Neuronal stem cell (in vitro differentiated cells): ENCODE measurements at regions not wholly inside any gene's neighbourhood (a gene's known extent, or its start where the extent isn't known, plus 50 kb on each side); places are given as distances from the start of the nearest gene placed in this dataset.
"Not testable (repeated sequence)": the region's sequence is repeated elsewhere in the genome, so short reads cannot be mapped to it uniquely, and the experiment has no call there.

Source experiments
- DNase-seq: peaks from one replicate; pipeline ENCODE4 v3.0.0-alpha.2; 2013; ENCODE audit warnings: low spot score
- H2AFZ ChIP-seq: one replicate; pipeline ENCODE4 v1.6.1; 2013; ENCODE audit warnings: mild to moderate bottlenecking, low read length, inconsistent platforms
- H2AK5ac ChIP-seq: 2 replicates; pipeline ENCODE4 v1.6.1; 2013; ENCODE audit warnings: low read depth, mild to moderate bottlenecking, inconsistent platforms, low read length, moderate library complexity, mixed read lengths
- H2BK120ac ChIP-seq: 2 replicates; pipeline ENCODE4 v1.6.1; 2013; ENCODE audit warnings: low read depth, mild to moderate bottlenecking, inconsistent platforms, low read length, moderate library complexity, mixed read lengths
- H2BK12ac ChIP-seq: one replicate; pipeline ENCODE4 v1.6.1; 2013; ENCODE audit warnings: low read length, inconsistent platforms
- H2BK15ac ChIP-seq: 2 replicates; pipeline ENCODE4 v1.6.1; 2013; ENCODE audit warnings: mild to moderate bottlenecking, low read length, inconsistent platforms, mixed read lengths
- H2BK5ac ChIP-seq: one replicate; pipeline ENCODE4 v1.6.1; 2013; ENCODE audit warnings: inconsistent platforms, mild to moderate bottlenecking, low read length, moderate library complexity
- H3K14ac ChIP-seq: one replicate; pipeline ENCODE4 v1.6.1; 2013; ENCODE audit warnings: low read length, inconsistent platforms
- H3K18ac ChIP-seq: 2 replicates; pipeline ENCODE4 v1.6.1; 2013; ENCODE audit warnings: low read length, inconsistent platforms
- H3K23ac ChIP-seq: 2 replicates; pipeline ENCODE4 v1.6.1; 2013; ENCODE audit warnings: low read depth, mild to moderate bottlenecking, mixed read lengths, low read length, inconsistent platforms; ENCODE audit not compliant: poor library complexity
- H3K27ac ChIP-seq: replicated peaks from 3 replicates; pipeline ENCODE4 v1.5.1; 2013; ENCODE audit warnings: low read length, inconsistent platforms
- H3K27me3 ChIP-seq, 3 experiments: 2 replicates each; pipeline ENCODE4 v1.6.1; 2013; ENCODE audit warnings: low read length in 3 of 3, mild to moderate bottlenecking in 2 of 3, inconsistent platforms in 1 of 3, low read depth in 1 of 3, mixed read lengths in 1 of 3, moderate library complexity in 1 of 3; ENCODE audit not compliant: control insufficient read depth in 3 of 3, insufficient read depth in 3 of 3
- H3K36me3 ChIP-seq, 2 donors: replicated peaks in 1 of 2; 2 replicates each; pipeline ENCODE4 v1.6.1; 2013; ENCODE audit warnings: low read length in 2 of 2; ENCODE audit not compliant: control insufficient read depth in 2 of 2, insufficient read depth in 2 of 2
- H3K4ac ChIP-seq: 2 replicates; pipeline ENCODE4 v1.6.1; 2013; ENCODE audit warnings: inconsistent platforms, mild to moderate bottlenecking, low read length, moderate library complexity
- H3K4me1 ChIP-seq, 2 donors: 1 replicate in 1 of 2; 2 replicates in 1 of 2; pipeline ENCODE4 v1.6.1; 2013; ENCODE audit warnings: low read length in 2 of 2, low read depth in 1 of 2; ENCODE audit not compliant: control insufficient read depth in 2 of 2, insufficient read depth in 1 of 2
- H3K4me2 ChIP-seq: one replicate; pipeline ENCODE4 v1.6.1; 2013; ENCODE audit warnings: mild to moderate bottlenecking, low read length, inconsistent platforms; ENCODE audit not compliant: insufficient read depth, poor library complexity, severe bottlenecking
- H3K4me3 ChIP-seq, 2 donors: 2 replicates each; pipeline ENCODE4 v1.5.1; 2013; ENCODE audit warnings: low read length in 2 of 2, mild to moderate bottlenecking in 2 of 2, inconsistent platforms in 1 of 2, moderate library complexity in 1 of 2
- H3K79me1 ChIP-seq: one replicate; pipeline ENCODE4 v1.6.1; 2013; ENCODE audit warnings: low read depth, mild to moderate bottlenecking, inconsistent platforms, low read length, moderate library complexity
- H3K9ac ChIP-seq: one replicate; pipeline ENCODE4 v1.6.1; 2013; ENCODE audit warnings: mild to moderate bottlenecking, low read depth, low read length, inconsistent platforms; ENCODE audit not compliant: poor library complexity
- H3K9me3 ChIP-seq, 2 donors: replicated peaks in 1 of 2; 2 replicates each; pipeline versions ENCODE3 to v1.6.1; 2013; ENCODE audit warnings: low read length in 2 of 2, mild to moderate bottlenecking in 2 of 2, inconsistent platforms in 1 of 2, low read depth in 1 of 2, mixed read lengths in 1 of 2, moderate library complexity in 1 of 2; ENCODE audit not compliant: control insufficient read depth in 2 of 2, insufficient read depth in 1 of 2
- H4K8ac ChIP-seq: one replicate; pipeline ENCODE4 v1.6.1; 2013; ENCODE audit warnings: low read depth, mild to moderate bottlenecking, inconsistent platforms, low read length, moderate library complexity
- H4K91ac ChIP-seq: one replicate; pipeline ENCODE4 v1.6.1; 2013; ENCODE audit warnings: low read length, low read depth, mild to moderate bottlenecking, inconsistent platforms; ENCODE audit not compliant: poor library complexity
- WGBS, 2 donors: extraction: QIAGEN DNeasy Blood & Tissue Kit; methylation state at CpG; one replicate each; pipeline ENCODE4 v1.1.7; 2013; ENCODE audit warnings: missing lambda C conversion rate in 2 of 2, mixed read lengths in 1 of 2; ENCODE audit not compliant: insufficient read length in 2 of 2, insufficient replicate concordance in 1 of 2; ENCODE audit errors: extremely low coverage in 2 of 2; 5-methylcytosine and 5-hydroxymethylcytosine counted together

DNA sequence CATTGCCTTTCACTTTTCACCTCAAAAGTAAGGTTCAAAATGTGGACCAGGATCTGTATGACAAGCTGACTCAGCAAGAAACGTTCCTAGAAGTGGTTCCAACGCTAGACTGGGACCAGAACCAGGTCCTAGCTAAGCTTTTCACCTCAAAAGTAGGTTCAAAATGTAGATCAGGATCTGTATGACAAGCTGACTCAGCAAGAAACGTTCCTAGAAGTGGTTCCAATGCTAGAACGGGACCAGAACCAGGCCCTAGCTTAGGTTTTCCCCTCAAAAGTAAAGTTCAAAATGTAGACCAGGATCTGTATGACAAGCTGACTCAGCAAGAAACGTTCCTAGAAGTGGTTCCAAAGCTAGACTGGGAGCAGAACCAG lies 52.5 kb upstream of the TMEM97 start:
- WGBS, 2 donors = no CpG with 5 or more reads among the region's 5 CpGs
- peaks cover 2 to 19% of the 10 kb centered on the region in 2 donors for H3K9me3 ChIP-seq
- not testable (repeated sequence) for H3K36me3 ChIP-seq, H2BK120ac ChIP-seq, H3K4me1 ChIP-seq, H3K27me3 ChIP-seq, H2BK5ac ChIP-seq, H3K4ac ChIP-seq, H3K9ac ChIP-seq, H3K27ac ChIP-seq, H3K18ac ChIP-seq, H2AFZ ChIP-seq, H3K4me3 ChIP-seq, H3K4me2 ChIP-seq, H4K8ac ChIP-seq, H4K91ac ChIP-seq, DNase-seq, H3K79me1 ChIP-seq, H2BK12ac ChIP-seq, H3K23ac ChIP-seq, H3K14ac ChIP-seq, H2BK15ac ChIP-seq, H2AK5ac ChIP-seq

- H2AK5ac ChIP-seq, H2AFZ ChIP-seq, H3K14ac ChIP-seq, DNase-seq, H2BK120ac ChIP-seq, H3K4ac ChIP-seq, H4K8ac ChIP-seq, H3K4me3 ChIP-seq, H3K23ac ChIP-seq, H2BK5ac ChIP-seq, H3K27ac ChIP-seq, H2BK12ac ChIP-seq, H4K91ac ChIP-seq, H3K4me1 ChIP-seq, H3K36me3 ChIP-seq, H2BK15ac ChIP-seq, H3K4me2 ChIP-seq, H3K79me1 ChIP-seq, H3K9ac ChIP-seq, H3K18ac ChIP-seq, H3K27me3 ChIP-seq: not testable (repeated sequence)
- H3K9me3 ChIP-seq = peaks cover 2 to 15% of the 10 kb centered on the region in 2 donors
- no CpG with 5 or more reads among the region's 31 CpGs for WGBS, 2 donors
These were observed 51.9 kb upstream of the TMEM97 start for GRCh38 chr17:28266926-28267719.

GRCh38 chr17:28267720-28268609 lies 51.0 kb upstream of the TMEM97 start:
- H3K36me3 ChIP-seq = no peaks in the 10 kb centered on the region
- H3K18ac ChIP-seq = no peak overlapping the region
- no peak overlapping the region for H2AK5ac ChIP-seq
- no peak overlapping the region for H4K91ac ChIP-seq
- no peak overlapping the region for H4K8ac ChIP-seq
- DNase-seq = no peak
- H3K9me3 ChIP-seq = peaks cover 2 to 15% of the 10 kb centered on the region in 2 donors
- H2BK12ac ChIP-seq = no peak overlapping the region
- no peak overlapping the region for H3K23ac ChIP-seq
- no peaks in the 10 kb centered on the region for H3K79me1 ChIP-seq
- no peak overlapping the region for H2BK120ac ChIP-seq
- H2AFZ ChIP-seq = no peak overlapping the region
- H2BK5ac ChIP-seq = no peak overlapping the region
- H3K4me2 ChIP-seq = no peak overlapping the region
- no peaks in the 10 kb centered on the region for H3K4me1 ChIP-seq
- no CpG with 5 or more reads among the region's 25 CpGs for WGBS, 2 donors
- no peak overlapping the region for H2BK15ac ChIP-seq
- H3K27me3 ChIP-seq = no peaks in the 10 kb centered on the region
- no peak overlapping the region for H3K9ac ChIP-seq
- no peak overlapping the region for H3K4me3 ChIP-seq
- no peak overlapping the region for H3K27ac ChIP-seq
- H3K14ac ChIP-seq = no peak overlapping the region
- H3K4ac ChIP-seq = no peak overlapping the region
